ENCODE measurements at regions not wholly inside any gene's neighbourhood (a gene's known extent, or its start where the extent isn't known, plus 50 kb on each side); places are given as distances from the start of the nearest gene placed in this dataset.

DNA sequence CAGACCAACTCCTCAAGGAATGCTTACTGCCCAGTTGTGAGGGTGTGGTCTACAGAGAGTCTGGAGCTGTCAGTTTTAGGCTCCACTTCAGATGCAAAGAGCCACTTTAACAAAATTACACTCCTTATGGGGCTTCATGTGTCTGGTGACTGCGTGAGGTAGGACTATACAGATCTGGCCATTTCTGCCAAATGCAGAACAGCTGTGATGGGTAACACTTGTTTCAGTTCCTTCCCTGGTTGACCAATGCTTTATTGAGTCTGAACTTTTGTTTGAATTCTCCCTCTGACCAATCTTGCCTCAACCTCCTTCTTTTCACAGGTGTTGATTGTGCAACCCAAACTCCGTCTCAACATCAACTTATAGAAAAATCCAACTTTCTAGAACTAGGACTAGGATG, 181.2 kb downstream of the OMA1 start:
- TF ChIP-seq CREB5 (CRISPR knock-in tag; IDR thresholded peaks at IDR 0.05; ENCODE audit: low read depth): no peak
- TF ChIP-seq, protein P1, sequence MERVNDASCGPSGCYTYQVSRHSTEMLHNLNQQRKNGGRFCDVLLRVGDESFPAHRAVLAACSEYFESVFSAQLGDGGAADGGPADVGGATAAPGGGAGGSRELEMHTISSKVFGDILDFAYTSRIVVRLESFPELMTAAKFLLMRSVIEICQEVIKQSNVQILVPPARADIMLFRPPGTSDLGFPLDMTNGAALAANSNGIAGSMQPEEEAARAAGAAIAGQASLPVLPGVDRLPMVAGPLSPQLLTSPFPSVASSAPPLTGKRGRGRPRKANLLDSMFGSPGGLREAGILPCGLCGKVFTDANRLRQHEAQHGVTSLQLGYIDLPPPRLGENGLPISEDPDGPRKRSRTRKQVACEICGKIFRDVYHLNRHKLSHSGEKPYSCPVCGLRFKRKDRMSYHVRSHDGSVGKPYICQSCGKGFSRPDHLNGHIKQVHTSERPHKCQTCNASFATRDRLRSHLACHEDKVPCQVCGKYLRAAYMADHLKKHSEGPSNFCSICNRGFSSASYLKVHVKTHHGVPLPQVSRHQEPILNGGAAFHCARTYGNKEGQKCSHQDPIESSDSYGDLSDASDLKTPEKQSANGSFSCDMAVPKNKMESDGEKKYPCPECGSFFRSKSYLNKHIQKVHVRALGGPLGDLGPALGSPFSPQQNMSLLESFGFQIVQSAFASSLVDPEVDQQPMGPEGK (CRISPR knock-in tag; IDR thresholded peaks at IDR 0.05; ENCODE audit: borderline replicate concordance): no peak
- TF ChIP-seq POU6F1 (CRISPR knock-in tag; IDR thresholded peaks at IDR 0.05; ENCODE audit: borderline replicate concordance, low read depth): no peak
- no peak for TF ChIP-seq ZFP30 (CRISPR knock-in tag; IDR thresholded peaks at IDR 0.05)
- TF ChIP-seq TOX (CRISPR knock-in tag; IDR thresholded peaks at IDR 0.05; ENCODE audit: borderline replicate concordance): no peak
- no peak for TF ChIP-seq ZNF8 (CRISPR knock-in tag; IDR thresholded peaks at IDR 0.05)
- TF ChIP-seq, protein P2, sequence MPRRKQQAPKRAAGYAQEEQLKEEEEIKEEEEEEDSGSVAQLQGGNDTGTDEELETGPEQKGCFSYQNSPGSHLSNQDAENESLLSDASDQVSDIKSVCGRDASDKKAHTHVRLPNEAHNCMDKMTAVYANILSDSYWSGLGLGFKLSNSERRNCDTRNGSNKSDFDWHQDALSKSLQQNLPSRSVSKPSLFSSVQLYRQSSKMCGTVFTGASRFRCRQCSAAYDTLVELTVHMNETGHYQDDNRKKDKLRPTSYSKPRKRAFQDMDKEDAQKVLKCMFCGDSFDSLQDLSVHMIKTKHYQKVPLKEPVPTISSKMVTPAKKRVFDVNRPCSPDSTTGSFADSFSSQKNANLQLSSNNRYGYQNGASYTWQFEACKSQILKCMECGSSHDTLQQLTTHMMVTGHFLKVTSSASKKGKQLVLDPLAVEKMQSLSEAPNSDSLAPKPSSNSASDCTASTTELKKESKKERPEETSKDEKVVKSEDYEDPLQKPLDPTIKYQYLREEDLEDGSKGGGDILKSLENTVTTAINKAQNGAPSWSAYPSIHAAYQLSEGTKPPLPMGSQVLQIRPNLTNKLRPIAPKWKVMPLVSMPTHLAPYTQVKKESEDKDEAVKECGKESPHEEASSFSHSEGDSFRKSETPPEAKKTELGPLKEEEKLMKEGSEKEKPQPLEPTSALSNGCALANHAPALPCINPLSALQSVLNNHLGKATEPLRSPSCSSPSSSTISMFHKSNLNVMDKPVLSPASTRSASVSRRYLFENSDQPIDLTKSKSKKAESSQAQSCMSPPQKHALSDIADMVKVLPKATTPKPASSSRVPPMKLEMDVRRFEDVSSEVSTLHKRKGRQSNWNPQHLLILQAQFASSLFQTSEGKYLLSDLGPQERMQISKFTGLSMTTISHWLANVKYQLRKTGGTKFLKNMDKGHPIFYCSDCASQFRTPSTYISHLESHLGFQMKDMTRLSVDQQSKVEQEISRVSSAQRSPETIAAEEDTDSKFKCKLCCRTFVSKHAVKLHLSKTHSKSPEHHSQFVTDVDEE (CRISPR knock-in tag; IDR thresholded peaks at IDR 0.05): no peak
- TF ChIP-seq BACH2 (CRISPR knock-in tag; IDR thresholded peaks at IDR 0.05; ENCODE audit: borderline replicate concordance): no peak
- TF ChIP-seq ARNTL (CRISPR knock-in tag; IDR thresholded peaks at IDR 0.05; ENCODE audit: borderline replicate concordance, low read depth): no peak
- TF ChIP-seq ZNF70 (CRISPR knock-in tag; IDR thresholded peaks at IDR 0.05): no peak
- TF ChIP-seq CSRNP3 (CRISPR knock-in tag; IDR thresholded peaks at IDR 0.05): no peak
- no peak for TF ChIP-seq GLIS3 (CRISPR knock-in tag; IDR thresholded peaks at IDR 0.05)
- TF ChIP-seq TCF4 (CRISPR knock-in tag; IDR thresholded peaks at IDR 0.05; ENCODE audit: borderline replicate concordance): no peak
- TF ChIP-seq OSR1 (CRISPR knock-in tag; IDR thresholded peaks at IDR 0.05): no peak
